Heart left ventricle (tissue), 13 donors: ENCODE measurements at regions not wholly inside any gene's neighbourhood (a gene's known extent, or its start where the extent isn't known, plus 50 kb on each side); places are given as distances from the start of the nearest gene placed in this dataset.

Experiments used
- CTCF ChIP-seq, 12 donors: fragments of 200-600 bp; sonication (generic) in 4 of 12; IDR thresholded peaks; one replicate each; pipeline versions ENCODE4 v1.5.0 to v1.8.0; 2018 to 2022; ENCODE audit warnings: antibody characterized with exemption in 12 of 12, mild to moderate bottlenecking in 5 of 12
- POLR2A ChIP-seq, 2 donors: fragments of 450-650 bp; IDR thresholded peaks; one replicate each; pipeline ENCODE4 v1.6.1; 2017; ENCODE audit warnings: antibody characterized with exemption in 2 of 2, mild to moderate bottlenecking in 2 of 2, moderate library complexity in 2 of 2
- donor health status: ischemic (EF 13 %, LVEDD 7.1; RV severe dilation, severe dysfunction).
- donor health status: DM: no; HTN: yes; CAD: no.
- donor health status: DM: no; HTN: no; CAD: no.
- donor health status: ischemic (EF 25% LVEDD 6.9; RV normal size, moderate dysfunction).
- donor health status: ischemic (EF 25% LVEDD 5.7; RV mildly dilated, moderate dysfunction).
- donor health status: ischemic (EF 35%, LVEDD 5.7; RV mildly dilated, moderate dysfunction).
- donor health status: nonischemic (EF 11% LVEDD 7.7; RV severe dilation, severe dysfunction).
- donor health status: DM: yes; HTN: yes; CAD: no.
- donor health status: PGD.
- donor health status: ischemic (EF 29% LVEDD 5.4; RV normal size, mild dysfunction).
- donor health status: nonischemic (EF 23%, LVEDD 6.1; RV moderate dilation, normal function).

DNA sequence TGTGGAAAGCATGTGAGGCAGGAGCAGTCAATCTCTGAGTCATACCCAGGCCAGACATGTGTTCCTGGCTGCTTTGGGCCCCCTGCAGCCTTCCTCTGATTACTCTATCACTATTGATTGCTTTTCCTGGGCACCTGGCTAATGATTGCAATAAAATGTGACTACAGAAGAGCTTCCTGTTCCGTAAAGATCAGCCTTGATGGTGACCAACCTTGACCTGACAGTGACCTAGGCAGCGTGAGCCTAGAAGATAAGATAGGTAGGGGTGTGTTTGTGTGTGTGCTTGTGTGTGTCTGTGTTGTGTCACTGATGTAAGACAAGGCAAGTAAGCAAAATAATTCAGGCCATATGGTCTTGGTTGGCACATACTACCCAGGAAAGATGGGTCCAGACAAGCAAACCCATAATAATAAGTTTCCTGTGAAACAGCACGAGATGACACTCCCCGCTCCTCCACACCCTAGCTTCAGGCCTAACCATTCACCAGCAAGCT is 367.7 kb upstream of the CDH11 start:
- TF ChIP-seq POLR2A (IDR thresholded peaks at IDR 0.05) (no peak), CTCF (IDR thresholded peaks at IDR 0.05) (no peak)
